ENCODE measurements at regions not wholly inside any gene's neighbourhood (a gene's known extent, or its start where the extent isn't known, plus 50 kb on each side); places are given as distances from the start of the nearest gene placed in this dataset.
A peak's percentile ranks its signal among the peaks of the same experiment; 100 is the strongest.

DNA sequence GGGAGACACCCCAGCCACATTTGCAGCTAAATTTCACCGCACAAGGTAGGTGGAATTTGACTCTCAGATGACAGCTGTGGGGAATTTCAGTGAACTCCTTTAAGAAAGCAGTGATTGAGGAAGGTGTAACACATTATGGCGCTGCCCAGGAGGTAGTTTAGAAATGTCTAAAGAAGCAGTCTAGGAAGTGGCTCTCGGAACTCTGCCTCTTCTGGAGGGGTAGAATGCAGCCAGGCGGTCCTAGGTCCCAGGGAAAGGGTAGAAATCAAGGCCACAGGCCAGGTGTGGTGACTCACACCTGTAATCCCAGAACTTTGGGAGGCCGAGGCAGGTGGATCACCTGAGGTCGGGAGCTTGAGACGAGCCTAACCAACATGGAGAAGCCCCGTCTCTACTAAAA lies 179.0 kb upstream of the HAAO start:
- no peak overlapping the region for H3K27ac ChIP-seq
- H3K36me3 ChIP-seq (replicated peaks), result no peaks in the 10 kb centered on the region
- TF ChIP-seq, protein P1, sequence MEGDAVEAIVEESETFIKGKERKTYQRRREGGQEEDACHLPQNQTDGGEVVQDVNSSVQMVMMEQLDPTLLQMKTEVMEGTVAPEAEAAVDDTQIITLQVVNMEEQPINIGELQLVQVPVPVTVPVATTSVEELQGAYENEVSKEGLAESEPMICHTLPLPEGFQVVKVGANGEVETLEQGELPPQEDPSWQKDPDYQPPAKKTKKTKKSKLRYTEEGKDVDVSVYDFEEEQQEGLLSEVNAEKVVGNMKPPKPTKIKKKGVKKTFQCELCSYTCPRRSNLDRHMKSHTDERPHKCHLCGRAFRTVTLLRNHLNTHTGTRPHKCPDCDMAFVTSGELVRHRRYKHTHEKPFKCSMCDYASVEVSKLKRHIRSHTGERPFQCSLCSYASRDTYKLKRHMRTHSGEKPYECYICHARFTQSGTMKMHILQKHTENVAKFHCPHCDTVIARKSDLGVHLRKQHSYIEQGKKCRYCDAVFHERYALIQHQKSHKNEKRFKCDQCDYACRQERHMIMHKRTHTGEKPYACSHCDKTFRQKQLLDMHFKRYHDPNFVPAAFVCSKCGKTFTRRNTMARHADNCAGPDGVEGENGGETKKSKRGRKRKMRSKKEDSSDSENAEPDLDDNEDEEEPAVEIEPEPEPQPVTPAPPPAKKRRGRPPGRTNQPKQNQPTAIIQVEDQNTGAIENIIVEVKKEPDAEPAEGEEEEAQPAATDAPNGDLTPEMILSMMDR (IDR thresholded peaks at IDR 0.05; ENCODE audit: low read depth, low read length, missing control alignments), result no peak
- H3K4me3 ChIP-seq (ENCODE audit: low read depth, low read length), result no peak overlapping the region
- H3K27me3 ChIP-seq (replicated peaks), result no peaks in the 10 kb centered on the region
- DNase-seq, result no peak
- in situ Hi-C loops (cut with HindIII; ENCODE audit: low pct_ligation_motif_present, low sequenced_read_pairs), result no loop called here

DNA sequence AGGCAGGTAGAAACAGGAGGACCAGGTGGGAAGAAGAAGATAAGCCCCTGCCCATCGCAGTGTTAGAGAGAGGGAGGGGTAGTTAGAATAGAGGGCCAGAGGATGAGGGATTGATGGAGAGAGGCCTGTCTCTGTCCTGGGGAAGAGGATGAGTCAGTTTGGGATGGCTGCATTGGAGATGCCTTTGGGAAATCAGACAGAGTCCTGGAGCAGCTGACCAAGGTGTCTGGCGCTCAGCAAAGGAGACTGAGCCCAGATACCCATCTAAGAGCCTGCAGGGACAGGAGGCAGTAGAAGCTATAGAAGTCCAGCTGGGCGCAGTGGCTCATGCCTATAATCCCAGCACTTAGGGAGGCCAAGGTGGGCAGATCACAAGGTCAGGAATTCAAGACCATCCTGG lies 177.8 kb upstream of the HAAO start:
- Histone ChIP-seq H3K36me3 (replicated peaks) (no peaks in the 10 kb centered on the region), H3K4me3 (ENCODE audit: low read depth, low read length) (no peak overlapping the region), H3K27me3 (replicated peaks) (no peaks in the 10 kb centered on the region), H3K27ac (peak overlapping the region; percentile 20)
- in situ Hi-C loops (cut with HindIII; ENCODE audit: low pct_ligation_motif_present, low sequenced_read_pairs), result no loop called here
- DNase-seq, result no peak
- TF ChIP-seq, protein P1 (IDR thresholded peaks at IDR 0.05; ENCODE audit: low read depth, low read length, missing control alignments), result no peak

DNA sequence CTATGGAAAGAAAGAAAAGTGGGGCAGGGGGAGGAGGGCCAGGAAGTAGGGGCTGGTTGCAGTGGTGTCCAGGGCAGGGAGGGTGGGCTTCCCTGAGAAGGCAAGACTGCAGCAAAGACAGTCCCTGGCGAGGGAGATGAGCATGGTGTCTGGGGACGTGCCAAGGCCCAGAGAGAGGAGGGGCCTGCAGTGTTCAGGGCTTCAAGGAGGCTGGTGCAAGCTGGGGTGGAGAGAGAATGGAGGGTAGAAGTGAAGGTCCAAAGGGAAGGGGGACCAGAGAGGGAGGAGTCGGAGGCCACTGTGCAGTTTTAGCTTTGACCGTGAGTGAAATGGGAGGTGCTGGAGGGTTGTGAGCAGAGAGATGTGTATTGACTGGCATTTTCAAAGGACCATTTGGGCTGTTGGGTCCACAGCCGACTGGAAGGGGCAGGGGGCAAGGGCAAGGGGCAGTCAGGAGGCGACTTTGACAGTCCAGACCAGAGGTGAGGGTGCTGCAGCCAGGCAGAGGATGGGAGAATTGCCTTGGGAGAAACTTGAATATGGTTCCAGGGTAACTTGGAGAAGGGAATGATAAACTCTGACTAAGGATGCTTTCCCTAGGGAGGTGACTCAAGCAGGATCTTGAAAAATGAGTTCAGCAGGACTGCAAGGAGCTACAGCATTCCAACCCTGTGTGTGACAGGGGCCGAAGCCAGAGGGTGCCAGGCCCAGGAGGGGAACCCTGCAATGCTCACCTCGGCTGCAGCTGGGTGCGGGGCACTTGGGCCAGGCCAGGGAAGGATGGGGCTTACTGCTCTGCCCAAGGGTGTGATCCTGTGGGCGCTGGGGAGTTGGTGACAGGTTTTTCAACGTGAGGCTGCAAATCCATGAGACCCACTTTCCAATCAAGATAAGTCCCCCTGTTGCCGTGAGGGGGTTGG lies 177.1 kb upstream of the HAAO start:
- in situ Hi-C loops (cut with HindIII; ENCODE audit: low pct_ligation_motif_present, low sequenced_read_pairs), result no loop called here
- DNase-seq, result peak; percentile 87
- Histone ChIP-seq H3K4me3 (ENCODE audit: low read depth, low read length) (no peak overlapping the region), H3K27me3 (replicated peaks) (no peaks in the 10 kb centered on the region), H3K27ac (peak overlapping the region; percentile 20), H3K36me3 (replicated peaks) (no peaks in the 10 kb centered on the region)
- TF ChIP-seq, protein P1 (IDR thresholded peaks at IDR 0.05; ENCODE audit: low read depth, low read length, missing control alignments), result peak; percentile 25

DNA sequence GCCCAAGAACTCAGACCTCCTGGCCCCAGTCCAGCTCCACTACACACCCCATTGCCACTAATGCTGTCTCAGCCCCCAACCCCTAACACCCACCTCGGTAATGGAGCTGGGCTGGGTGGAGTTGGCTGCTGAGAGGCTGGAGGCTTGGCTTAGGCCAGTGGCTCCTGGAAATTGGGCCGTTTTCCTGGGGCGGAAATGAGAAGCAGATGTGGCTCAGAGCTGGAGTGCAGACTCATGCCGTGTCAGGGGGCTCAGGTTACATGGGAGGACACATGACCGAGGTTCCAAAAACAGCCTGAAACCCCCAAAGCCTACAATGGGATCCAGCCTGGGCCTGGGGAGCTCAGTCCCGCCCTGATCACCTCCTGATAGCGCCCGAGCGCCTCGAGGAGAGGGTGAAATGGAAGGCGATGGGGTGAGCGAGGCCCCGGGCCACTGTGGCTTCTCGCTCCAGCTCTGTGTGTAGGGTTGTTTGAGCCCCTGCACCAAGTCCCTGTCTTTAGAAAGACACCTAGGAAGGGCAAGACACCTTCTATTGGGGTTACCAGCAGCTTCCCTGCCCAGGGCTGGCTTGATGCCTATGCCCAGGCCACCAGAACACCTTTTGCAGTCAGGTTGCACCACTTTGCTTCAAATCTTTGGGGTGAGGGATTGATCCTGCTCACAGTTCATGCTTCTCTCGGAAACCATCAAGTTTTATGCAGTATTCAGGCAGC lies 175.7 kb upstream of the HAAO start:
- DNase-seq, result peak; percentile 73
- peak overlapping the region; percentile 51 for H3K27ac ChIP-seq
- no peaks in the 10 kb centered on the region for H3K36me3 ChIP-seq (replicated peaks)
- no peak overlapping the region for H3K4me3 ChIP-seq (ENCODE audit: low read depth, low read length)
- no peaks in the 10 kb centered on the region for H3K27me3 ChIP-seq (replicated peaks)
- in situ Hi-C loops (cut with HindIII; ENCODE audit: low pct_ligation_motif_present, low sequenced_read_pairs), result no loop called here
- TF ChIP-seq, protein P1 (IDR thresholded peaks at IDR 0.05; ENCODE audit: low read depth, low read length, missing control alignments), result no peak

DNA sequence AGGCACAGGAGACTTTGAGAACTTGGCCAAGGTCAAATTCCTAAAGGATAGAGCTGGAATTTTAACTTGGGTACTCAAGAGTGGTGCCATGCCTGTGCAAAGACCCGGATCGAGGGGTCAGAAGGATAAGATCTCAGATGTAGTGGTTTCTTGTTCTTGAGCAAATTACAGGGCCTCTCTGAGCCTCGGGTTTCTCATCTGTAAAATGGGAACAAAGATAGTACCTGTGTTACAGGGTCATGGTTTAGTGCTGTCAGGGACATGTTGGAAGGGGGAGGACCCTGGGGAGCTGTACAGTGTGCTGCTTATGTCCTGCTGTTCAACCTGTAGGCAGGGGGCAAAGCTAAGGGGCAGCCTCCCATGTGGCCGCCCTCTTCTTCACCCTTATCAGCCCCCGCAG lies 173.5 kb upstream of the HAAO start:
- Histone ChIP-seq H3K27ac (no peak overlapping the region), H3K36me3 (replicated peaks) (no peaks in the 10 kb centered on the region), H3K4me3 (ENCODE audit: low read depth, low read length) (no peak overlapping the region), H3K27me3 (replicated peaks) (no peaks in the 10 kb centered on the region)
- DNase-seq, result no peak
- TF ChIP-seq, protein P1 (IDR thresholded peaks at IDR 0.05; ENCODE audit: low read depth, low read length, missing control alignments), result no peak
- in situ Hi-C loops (cut with HindIII; ENCODE audit: low pct_ligation_motif_present, low sequenced_read_pairs), result no loop called here
